ENCODE measurements at regions not wholly inside any gene's neighbourhood (a gene's known extent, or its start where the extent isn't known, plus 50 kb on each side); places are given as distances from the start of the nearest gene placed in this dataset.
"Not testable (repeated sequence)": the region's sequence is repeated elsewhere in the genome, so short reads cannot be mapped to it uniquely, and the experiment has no call there.

DNA sequence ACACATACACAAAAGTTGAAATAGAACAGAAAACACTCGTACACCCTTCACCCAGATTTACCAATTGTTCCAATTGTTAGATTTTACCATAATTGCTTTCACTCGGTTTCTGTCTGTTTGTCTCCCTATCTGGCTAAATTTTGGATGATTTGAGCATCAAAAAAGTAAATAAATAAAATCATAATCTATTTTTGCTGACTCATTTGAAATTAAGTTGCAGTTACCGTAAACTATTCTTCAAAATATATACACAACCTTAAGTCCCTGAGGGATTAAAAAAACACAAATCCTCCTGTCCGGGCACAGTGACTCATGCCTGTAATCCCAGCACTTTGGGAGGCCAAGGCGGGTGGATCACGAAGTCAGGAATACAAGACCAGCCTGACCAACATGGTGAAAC lies 81.3 kb upstream of the SYT9 start:
- no peak for DNase-seq (ENCODE audit: low read depth)
- H3K4me3 ChIP-seq (ENCODE audit: low read length) = no peak overlapping the region
- TF ChIP-seq, protein P1, sequence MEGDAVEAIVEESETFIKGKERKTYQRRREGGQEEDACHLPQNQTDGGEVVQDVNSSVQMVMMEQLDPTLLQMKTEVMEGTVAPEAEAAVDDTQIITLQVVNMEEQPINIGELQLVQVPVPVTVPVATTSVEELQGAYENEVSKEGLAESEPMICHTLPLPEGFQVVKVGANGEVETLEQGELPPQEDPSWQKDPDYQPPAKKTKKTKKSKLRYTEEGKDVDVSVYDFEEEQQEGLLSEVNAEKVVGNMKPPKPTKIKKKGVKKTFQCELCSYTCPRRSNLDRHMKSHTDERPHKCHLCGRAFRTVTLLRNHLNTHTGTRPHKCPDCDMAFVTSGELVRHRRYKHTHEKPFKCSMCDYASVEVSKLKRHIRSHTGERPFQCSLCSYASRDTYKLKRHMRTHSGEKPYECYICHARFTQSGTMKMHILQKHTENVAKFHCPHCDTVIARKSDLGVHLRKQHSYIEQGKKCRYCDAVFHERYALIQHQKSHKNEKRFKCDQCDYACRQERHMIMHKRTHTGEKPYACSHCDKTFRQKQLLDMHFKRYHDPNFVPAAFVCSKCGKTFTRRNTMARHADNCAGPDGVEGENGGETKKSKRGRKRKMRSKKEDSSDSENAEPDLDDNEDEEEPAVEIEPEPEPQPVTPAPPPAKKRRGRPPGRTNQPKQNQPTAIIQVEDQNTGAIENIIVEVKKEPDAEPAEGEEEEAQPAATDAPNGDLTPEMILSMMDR (conservative IDR thresholded peaks at IDR 0.05; ENCODE audit: low read depth, low read length) = no peak

DNA sequence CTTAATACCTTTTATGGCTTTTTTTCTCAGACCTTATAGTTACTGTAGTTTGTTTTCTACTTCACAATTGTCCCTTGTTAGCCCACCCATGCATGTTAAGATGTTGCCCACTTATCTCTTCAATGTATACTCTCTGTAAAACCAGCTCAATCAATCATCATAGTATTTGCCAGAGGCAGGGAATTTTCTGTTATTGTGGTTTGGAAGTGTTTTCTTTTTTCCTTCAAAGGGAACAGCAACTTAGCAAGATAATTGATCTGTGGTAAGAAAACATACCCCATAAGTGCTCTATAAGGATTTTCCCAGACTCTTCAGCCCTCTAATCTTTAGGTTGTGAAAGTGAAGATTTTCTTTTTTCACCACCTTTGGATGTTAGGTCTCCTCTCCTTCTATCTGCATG lies 76.7 kb upstream of the SYT9 start:
- TF ChIP-seq, protein P1 (conservative IDR thresholded peaks at IDR 0.05; ENCODE audit: low read depth, low read length) = no peak
- no peak overlapping the region for H3K4me3 ChIP-seq (ENCODE audit: low read length)
- DNase-seq (ENCODE audit: low read depth) = no peak

DNA sequence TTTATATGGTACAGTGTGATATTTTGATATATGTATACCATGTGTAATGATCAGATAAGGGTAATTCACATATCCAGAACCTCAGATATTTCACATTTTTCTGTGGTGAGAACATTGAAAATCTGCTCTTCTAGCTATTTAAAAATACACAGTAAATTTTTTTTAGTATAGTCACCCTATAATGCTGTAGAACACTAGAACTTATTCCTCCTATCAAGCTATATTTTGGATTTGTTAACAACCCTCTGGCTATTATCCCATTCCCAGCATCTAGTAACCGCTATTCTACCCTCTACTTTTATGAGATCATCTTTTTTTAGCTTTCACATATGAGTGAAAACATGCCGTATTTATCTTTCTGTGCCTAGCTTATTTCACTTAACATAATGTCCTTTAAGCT lies 65.5 kb upstream of the SYT9 start:
- TF ChIP-seq, protein P1 (conservative IDR thresholded peaks at IDR 0.05; ENCODE audit: low read depth, low read length) = no peak
- no peak overlapping the region for H3K4me3 ChIP-seq (ENCODE audit: low read length)
- DNase-seq (ENCODE audit: low read depth) = no peak

DNA sequence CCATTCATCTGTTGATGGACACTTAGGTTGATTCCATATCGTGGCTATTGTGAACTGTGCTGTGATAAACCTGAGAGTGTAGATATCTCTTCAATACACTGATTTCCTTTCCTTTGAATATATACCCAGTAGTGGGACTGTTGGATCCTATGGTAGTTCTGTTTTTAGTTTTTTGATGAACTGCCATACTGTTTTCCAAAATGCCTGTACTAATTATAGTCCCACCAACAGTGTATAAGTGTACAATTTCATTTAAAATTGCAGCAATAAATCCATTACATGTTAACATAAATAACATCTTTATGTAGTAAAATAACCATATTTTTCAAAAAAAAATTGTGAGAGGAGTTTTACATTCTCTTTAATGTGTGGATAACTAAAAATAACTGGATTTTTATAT lies 65.0 kb upstream of the SYT9 start:
- H3K4me3 ChIP-seq (ENCODE audit: low read length) = no peak overlapping the region
- TF ChIP-seq, protein P1 (conservative IDR thresholded peaks at IDR 0.05; ENCODE audit: low read depth, low read length) = no peak
- no peak for DNase-seq (ENCODE audit: low read depth)

DNA sequence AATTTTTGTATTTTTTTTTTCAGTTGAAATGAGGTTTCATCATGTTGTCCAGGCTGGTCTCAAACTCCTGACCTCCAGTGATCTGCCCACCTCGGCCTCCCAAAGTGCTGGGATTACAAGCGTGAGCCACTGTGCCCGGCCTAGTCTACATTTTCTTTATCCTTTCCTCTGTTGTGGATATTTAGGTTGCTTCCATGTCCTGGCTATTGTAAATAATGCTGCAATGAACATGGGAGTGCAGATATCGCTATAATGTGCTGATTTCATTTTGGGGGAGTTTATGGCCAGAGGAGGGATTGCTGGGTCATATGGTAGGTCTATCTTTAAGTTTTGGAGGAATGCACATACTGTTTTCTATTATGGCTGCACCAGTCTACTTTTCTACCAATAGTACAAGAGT lies 58.9 kb upstream of the SYT9 start:
- H3K4me3 ChIP-seq (ENCODE audit: low read length); DNase-seq (ENCODE audit: low read depth): not testable (repeated sequence)

DNA sequence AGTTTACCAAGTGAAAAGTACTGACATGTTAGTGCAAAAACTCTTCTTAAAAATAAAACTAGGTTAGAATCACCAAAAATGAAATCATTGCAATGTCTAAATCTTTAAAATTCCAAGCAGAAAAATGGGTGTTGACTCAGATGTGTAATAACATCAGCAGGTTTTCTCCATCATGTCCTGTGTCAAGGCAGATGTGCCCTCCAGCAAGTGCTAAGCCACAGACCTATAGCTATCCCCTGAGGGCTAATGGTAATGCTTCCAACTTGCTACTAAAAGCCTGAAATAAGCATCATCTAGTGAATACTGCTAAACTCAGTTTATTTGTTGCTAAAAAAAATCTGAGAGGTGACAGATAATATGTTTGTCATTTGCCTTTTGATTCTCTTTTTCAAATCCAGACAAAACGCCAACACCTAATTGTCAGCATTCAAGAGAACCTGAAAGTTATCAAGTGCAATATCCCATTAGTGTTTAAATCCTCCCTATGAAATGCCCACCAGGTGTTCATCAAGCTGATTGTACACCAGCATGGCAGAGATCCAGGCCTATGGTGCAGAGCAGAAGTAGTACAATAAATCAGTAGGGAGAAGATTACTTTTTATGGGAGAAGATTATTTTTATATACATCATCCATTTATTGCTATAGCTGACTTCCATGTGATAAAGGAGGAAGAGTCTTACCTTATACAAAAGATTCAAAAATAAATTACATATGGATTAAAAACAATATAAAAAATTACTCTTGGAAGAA lies 55.1 kb upstream of the SYT9 start:
- TF ChIP-seq, protein P1 (conservative IDR thresholded peaks at IDR 0.05; ENCODE audit: low read depth, low read length) = no peak
- no peak overlapping the region for H3K4me3 ChIP-seq (ENCODE audit: low read length)
- no peak for DNase-seq (ENCODE audit: low read depth)

DNA sequence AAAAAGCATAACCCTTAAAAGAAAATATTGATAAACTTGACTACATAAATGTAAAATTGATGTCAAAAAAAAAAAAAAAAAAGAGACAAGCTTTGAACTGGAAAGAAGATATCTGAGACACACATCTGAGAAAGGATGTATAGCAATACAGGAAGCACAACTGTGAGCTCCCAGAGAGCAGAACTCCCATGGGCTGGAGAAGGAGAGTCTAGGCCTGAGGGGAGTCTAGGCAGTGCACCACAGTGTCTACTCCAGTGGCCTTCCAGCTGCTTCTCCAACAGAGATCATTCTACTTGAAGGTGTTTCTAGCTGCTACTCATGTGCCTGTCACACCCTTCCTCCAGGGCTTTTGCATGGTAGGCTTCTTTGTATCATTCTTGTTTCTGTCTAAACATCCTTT lies 54.2 kb upstream of the SYT9 start:
- DNase-seq (ENCODE audit: low read depth) = no peak
- TF ChIP-seq, protein P1 (conservative IDR thresholded peaks at IDR 0.05; ENCODE audit: low read depth, low read length) = no peak
- no peak overlapping the region for H3K4me3 ChIP-seq (ENCODE audit: low read length)
